Hematopoietic multipotent progenitor cell treated with erythropoietin and hydrocortisone succinate and interleukin-3 and kit ligand, for 6 days (in vitro differentiated cells): ENCODE measurements at regions not wholly inside any gene's neighbourhood (a gene's known extent, or its start where the extent isn't known, plus 50 kb on each side); places are given as distances from the start of the nearest gene placed in this dataset.
"Not testable (repeated sequence)": the region's sequence is repeated elsewhere in the genome, so short reads cannot be mapped to it uniquely, and the experiment has no call there.

Source experiments
- DNase-seq: peaks from one replicate; pipeline ENCODE4 v3.0.0-alpha.2; 2015

- DNase-seq: no peak
These were observed 386.3 kb downstream of the TMEM121 start for GRCh38 chr14:105912641-105913180.

- no peak for DNase-seq
These were observed 386.8 kb downstream of the TMEM121 start for GRCh38 chr14:105913221-105913620.

GRCh38 chr14:105913861-105914260 lies 387.5 kb downstream of the TMEM121 start:
- DNase-seq: no peak

- not testable (repeated sequence) for DNase-seq
These were observed 387.9 kb downstream of the TMEM121 start for GRCh38 chr14:105914281-105914680.

- no peak for DNase-seq
These were observed 388.5 kb downstream of the TMEM121 start for GRCh38 chr14:105914738-105915385.

GRCh38 chr14:105915546-105915945 lies 389.2 kb downstream of the TMEM121 start:
- DNase-seq: not testable (repeated sequence)

- not testable (repeated sequence) for DNase-seq
These were observed 391.0 kb downstream of the TMEM121 start for GRCh38 chr14:105917136-105917932.

- DNase-seq: peak; percentile 34
These were observed 391.6 kb downstream of the TMEM121 start for GRCh38 chr14:105917933-105918436.

- DNase-seq: no peak
These were observed 392.3 kb downstream of the TMEM121 start for GRCh38 chr14:105918496-105919262.

- DNase-seq: no peak
These were observed 393.2 kb downstream of the TMEM121 start for GRCh38 chr14:105919458-105920150.

GRCh38 chr14:105920151-105920700 lies 393.8 kb downstream of the TMEM121 start:
- DNase-seq: not testable (repeated sequence)

- DNase-seq: not testable (repeated sequence)
These were observed 394.7 kb downstream of the TMEM121 start for GRCh38 chr14:105920803-105921755.

- not testable (repeated sequence) for DNase-seq
These were observed 395.4 kb downstream of the TMEM121 start for GRCh38 chr14:105921781-105922180.

- DNase-seq: peak; percentile 40
These were observed 397.3 kb downstream of the TMEM121 start for GRCh38 chr14:105923520-105924191.

- DNase-seq: no peak
These were observed 398.7 kb downstream of the TMEM121 start for GRCh38 chr14:105924951-105925591.

GRCh38 chr14:105925615-105926372 lies 399.4 kb downstream of the TMEM121 start:
- DNase-seq: no peak

- DNase-seq: no peak
These were observed 400.2 kb downstream of the TMEM121 start for GRCh38 chr14:105926373-105927095.
